HG03103 (cell line): ENCODE measurements at regions not wholly inside any gene's neighbourhood (a gene's known extent, or its start where the extent isn't known, plus 50 kb on each side); places are given as distances from the start of the nearest gene placed in this dataset.
"Not testable (repeated sequence)": the region's sequence is repeated elsewhere in the genome, so short reads cannot be mapped to it uniquely, and the experiment has no call there.

Experiments used
- ATAC-seq: cut with Tn5 transposase; IDR thresholded peaks from one replicate; pipeline ENCODE4 v1.9.1; 2021; ENCODE audit warnings: low read depth; ENCODE audit not compliant: unreplicated experiment

GRCh38 chr16:75836347-75837010, 110.2 kb upstream of the CPHXL start:
- ATAC-seq = no peak

DNA sequence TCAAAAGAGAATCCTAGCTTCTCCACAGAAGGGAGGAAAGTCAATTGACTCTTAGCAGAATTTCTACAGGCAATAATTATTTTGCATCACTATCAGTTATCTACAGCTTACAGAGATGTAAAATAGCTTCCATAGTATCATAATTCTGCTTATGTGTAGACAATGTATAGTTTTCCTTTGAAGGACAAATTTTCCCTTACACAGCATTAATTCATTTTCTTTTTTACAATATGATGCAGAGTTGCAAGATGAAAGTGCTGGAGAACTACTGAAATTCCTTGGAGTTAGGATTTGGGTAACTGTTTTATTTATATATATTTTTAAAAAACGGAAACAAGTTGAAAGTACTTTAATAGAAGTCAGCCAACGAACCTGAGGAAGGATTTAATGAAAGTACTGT, 111.0 kb upstream of the CPHXL start:
- ATAC-seq = no peak

DNA sequence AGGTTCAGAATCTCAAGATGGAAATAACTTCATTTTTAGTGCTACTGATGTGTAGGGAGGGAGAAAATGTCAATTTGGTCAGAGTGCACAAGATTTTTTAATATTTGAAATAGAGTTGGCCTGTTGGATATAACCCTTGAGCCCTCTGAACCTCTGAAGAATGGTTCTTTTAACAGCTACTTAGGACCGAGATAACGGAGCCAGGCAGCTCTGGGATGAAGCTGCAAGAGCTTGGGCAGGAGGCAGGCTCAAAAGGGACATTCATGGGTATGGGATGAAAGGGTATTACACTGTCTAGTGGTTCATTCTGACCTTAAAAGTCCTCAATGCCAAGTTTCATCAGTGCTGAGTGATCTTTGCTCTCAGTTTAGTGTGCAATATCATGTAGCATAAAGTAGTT, 111.4 kb upstream of the CPHXL start:
- no peak for ATAC-seq

DNA sequence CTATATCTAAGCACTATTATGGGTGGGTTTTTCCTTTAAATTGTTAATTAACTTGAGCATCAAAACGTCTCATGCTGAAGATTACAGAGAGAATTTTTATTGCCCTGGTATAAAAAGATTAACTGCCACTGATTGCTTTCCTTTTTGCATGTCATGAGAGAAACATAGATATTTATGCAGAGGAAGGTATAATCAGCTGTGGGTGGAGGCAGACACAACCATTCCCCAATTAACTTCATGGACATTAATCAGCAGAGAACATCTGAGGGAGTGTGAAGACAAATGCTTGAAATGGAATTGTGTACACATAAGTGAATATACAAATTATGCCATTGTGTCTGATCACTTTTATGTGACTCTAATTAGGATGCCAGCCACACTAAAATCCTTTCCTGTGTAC, 115.2 kb upstream of the CPHXL start:
- no peak for ATAC-seq

GRCh38 chr16:75847172-75847571, 120.9 kb upstream of the CPHXL start:
- no peak for ATAC-seq

DNA sequence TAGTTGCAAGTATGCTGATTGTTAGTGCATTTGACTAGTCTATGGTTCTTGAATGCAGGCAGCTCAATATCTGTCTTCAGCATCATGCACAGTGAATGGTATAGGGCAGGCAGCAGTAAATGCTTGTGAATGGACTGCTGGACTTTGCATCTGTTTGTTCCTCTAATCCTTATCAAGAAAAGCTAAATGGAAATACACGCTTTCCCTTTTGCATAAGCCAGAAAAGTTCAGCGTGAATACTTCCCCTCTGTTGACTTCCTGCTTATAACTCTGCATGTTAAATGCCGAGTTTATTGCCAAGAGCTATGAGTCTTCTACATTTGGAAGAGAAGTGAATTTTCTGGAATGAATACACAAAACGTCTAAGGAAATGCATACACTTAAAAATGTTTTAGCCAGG, 127.9 kb upstream of the CPHXL start:
- no peak for ATAC-seq

DNA sequence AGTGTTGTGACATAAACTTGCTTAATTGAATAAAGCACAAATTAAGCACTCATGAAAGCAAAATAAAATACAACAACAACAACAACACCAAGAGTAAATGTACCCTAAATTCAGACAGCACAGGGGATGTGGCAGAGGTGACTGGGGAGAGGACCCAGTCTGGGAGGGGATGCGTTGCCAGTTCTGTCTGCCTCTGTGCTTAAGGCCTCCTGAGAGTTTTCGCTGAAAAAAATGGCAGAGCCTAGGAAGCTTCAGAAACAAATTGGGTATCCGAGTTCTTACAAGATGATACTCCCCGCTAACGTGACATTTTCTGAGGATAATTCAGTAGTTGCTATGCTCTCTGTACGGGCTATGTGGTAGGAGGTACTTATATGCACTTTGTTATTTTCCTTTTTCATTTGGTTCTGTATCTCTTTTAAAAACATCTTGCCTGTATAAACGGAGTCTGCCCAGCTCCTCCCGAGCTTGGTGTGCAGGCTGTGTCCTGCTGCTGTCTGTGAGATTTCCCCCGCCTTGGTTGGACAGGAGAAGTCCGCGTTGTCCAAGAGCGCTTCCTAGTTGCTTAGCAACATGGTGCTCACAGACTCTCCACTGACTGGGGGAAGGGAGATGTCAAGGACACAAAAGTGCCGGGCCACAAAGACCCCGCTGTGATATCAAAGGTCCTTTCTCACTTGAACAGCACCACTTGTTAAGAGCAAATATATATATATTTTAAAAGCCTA, 134.2 kb upstream of the CPHXL start:
- ATAC-seq = no peak

DNA sequence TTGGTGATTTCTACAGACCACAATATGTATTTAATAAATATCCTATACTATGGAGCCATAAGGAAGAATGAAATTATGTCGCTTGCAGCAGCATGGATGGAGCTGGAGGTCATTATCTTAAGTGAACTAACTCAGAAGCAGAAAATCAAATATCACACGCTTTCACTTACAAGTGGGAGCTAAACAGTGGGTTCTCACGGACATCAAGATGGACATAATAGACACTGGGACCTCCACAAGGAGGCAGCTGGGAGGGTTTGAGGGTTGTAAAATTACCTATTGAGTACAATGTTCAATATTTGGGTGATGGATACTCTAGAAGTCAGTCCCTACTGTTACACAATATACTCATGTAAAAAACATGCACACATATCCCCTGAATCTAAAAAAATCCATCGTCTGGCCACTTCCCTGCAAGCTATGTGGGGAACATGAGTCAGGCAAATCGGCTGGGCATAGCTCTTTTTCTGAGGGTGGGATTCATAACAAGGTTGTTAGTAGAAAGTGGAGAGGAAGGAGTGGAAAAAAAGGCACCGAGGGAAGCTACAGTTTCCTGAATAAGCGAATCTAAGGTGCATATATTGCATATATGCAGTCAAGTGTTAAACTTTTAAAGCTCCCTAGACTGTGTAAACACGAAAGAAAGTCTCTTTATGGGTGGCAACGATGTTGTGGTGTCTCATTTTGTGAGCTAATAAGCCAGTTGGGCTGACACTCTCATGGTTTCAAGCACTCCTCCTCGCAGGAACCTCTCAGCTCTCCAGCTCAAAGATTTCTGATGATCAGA, 135.2 kb upstream of the CPHXL start:
- ATAC-seq = no peak

DNA sequence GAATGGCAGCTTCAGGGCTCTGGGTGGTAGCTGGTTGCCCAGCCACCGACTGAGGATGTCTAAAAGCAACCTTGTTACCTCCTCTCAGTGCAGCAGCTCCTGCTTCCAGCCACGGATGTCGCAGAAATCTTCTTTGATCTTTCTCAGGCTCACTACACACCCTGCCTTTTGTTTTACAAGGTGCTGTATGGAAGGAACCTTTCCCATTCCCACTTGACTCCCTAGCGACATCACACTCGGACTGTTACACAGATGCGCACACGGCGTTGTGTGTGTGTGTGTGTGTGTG, 135.8 kb upstream of the CPHXL start:
- ATAC-seq = no peak

- no peak for ATAC-seq
These were observed 138.0 kb upstream of the CPHXL start for GRCh38 chr16:75864243-75864642.

DNA sequence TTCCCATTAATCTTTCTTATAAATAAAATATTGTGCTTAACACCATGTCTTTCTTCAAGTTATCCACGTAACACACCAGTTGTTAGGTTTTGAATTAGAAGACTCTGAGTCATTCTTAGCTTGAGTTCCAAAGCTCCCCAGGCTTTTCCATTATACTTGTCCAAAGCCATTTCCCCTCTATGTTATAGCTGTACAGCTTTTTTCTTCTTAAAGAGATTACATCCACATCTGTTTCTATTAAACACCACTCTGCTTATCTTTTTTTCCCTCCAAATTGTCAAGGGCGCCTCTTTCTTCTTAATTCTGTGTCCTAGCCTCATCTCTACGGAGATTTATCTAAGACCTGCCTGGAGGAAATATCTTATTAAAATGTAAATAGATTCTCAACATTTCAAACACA, 139.4 kb upstream of the CPHXL start:
- ATAC-seq = no peak

GRCh38 chr16:75868636-75869632, 142.6 kb upstream of the CPHXL start:
- no peak for ATAC-seq

- ATAC-seq = not testable (repeated sequence)
These were observed 155.0 kb upstream of the CPHXL start for GRCh38 chr16:75881280-75881679.

GRCh38 chr16:75899163-75899562, 172.9 kb upstream of the CPHXL start:
- no peak for ATAC-seq

- no peak for ATAC-seq
These were observed 182.2 kb upstream of the CPHXL start for GRCh38 chr16:75908331-75909117.

DNA sequence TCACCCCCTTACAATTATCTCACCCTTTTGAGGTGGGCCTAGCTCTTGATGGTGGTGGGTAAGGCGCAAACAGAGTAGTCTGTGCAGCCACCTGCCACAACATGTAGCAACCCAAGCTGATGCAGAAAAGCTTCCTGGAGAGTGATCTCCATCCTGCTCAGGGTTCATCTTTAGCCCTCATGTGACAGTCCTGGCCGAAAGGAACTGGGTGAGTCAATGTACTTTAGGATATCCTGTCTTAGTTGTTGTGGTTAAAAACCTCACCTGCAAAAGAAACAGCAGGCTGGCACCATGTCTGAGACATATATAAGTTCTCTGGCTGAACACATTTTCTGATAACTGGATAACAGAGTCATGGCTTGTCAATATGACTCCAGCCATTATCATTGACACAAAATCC, 183.5 kb upstream of the CPHXL start:
- ATAC-seq = no peak

DNA sequence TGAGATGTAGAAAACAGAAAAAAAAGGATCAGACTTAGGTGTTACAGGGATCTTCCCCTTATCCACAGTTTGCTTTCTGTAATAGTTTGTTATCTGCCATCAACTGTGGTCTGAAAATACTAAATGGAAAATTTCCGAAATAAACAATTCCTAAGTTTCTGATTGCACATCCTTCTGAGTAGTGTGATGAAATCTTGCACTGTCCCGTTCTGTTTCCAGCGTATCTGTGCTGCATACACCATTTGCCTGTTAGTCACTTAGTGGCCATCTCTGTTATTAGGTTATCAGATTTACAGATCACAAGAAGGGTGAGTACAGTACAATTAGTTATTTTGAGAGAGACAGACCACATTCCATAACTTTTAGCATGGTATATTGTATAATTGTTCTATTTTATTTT, 185.6 kb upstream of the CPHXL start:
- no peak for ATAC-seq

DNA sequence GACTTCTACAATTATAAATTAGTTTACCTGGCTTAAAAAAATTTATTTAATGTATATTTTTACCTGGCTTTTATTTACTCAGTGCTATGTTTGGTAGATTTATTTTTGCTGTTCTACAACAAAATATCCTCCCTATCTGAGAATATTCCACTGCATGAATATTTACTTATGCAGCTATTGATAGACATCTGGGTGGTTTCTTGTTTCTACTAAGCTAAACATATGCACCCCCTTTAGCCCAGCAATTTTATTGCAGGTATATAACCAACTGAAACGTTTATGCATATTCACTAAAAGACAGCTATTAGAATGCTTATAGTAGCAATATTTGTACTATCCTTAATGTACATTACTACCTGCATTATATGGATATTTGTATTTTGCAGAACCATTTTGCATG, 187.7 kb upstream of the CPHXL start:
- no peak for ATAC-seq

- no peak for ATAC-seq
These were observed 190.2 kb upstream of the CPHXL start for GRCh38 chr16:75916451-75916850.

- ATAC-seq = no peak
These were observed 191.8 kb upstream of the CPHXL start for GRCh38 chr16:75918109-75918508.
